Mesenchymal stem cell (in vitro differentiated cells and primary cell): ENCODE measurements at regions not wholly inside any gene's neighbourhood (a gene's known extent, or its start where the extent isn't known, plus 50 kb on each side); places are given as distances from the start of the nearest gene placed in this dataset.

Experiments
- DNase-seq: peaks from one replicate; pipeline ENCODE4 v3.0.0-alpha.2; 2013
- H2AFZ ChIP-seq: one replicate; pipeline ENCODE4 v1.6.1; 2013; ENCODE audit warnings: low read depth, mild to moderate bottlenecking, control low read depth, inconsistent platforms, low read length, moderate library complexity
- H2AK5ac ChIP-seq: 2 replicates; pipeline ENCODE4 v1.6.1; 2013; ENCODE audit warnings: low read length, moderate library complexity, mild to moderate bottlenecking, inconsistent platforms; ENCODE audit not compliant: severe bottlenecking
- H2BK120ac ChIP-seq: one replicate; pipeline ENCODE4 v1.6.1; 2013; ENCODE audit warnings: low read depth, mild to moderate bottlenecking, inconsistent platforms, low read length, moderate library complexity
- H2BK12ac ChIP-seq, 2 experiments: one replicate each; pipeline ENCODE4 v1.6.1; 2013; ENCODE audit warnings: inconsistent platforms in 2 of 2, low read length in 2 of 2, mild to moderate bottlenecking in 2 of 2, moderate library complexity in 2 of 2, control low read depth in 1 of 2
- H2BK15ac ChIP-seq: one replicate; pipeline ENCODE4 v1.6.1; 2013; ENCODE audit warnings: mild to moderate bottlenecking, low read depth, inconsistent platforms; ENCODE audit not compliant: poor library complexity, severe bottlenecking
- H2BK5ac ChIP-seq: 2 replicates; pipeline ENCODE4 v1.6.1; 2013; ENCODE audit warnings: low read depth, mild to moderate bottlenecking, low read length, control low read depth, inconsistent platforms; ENCODE audit not compliant: poor library complexity, severe bottlenecking
- H3K14ac ChIP-seq, 2 experiments: one replicate each; pipeline ENCODE4 v1.6.1; 2013; ENCODE audit warnings: inconsistent platforms in 2 of 2, low read length in 2 of 2, control low read depth in 1 of 2, mild to moderate bottlenecking in 1 of 2, moderate library complexity in 1 of 2
- H3K18ac ChIP-seq, 2 experiments: one replicate each; pipeline ENCODE4 v1.6.1; 2013; ENCODE audit warnings: inconsistent platforms in 2 of 2, low read length in 2 of 2, control low read depth in 1 of 2, low read depth in 1 of 2, mild to moderate bottlenecking in 1 of 2
- H3K23ac ChIP-seq, 2 experiments: one replicate each; pipeline ENCODE4 v1.6.1; 2013; ENCODE audit warnings: inconsistent platforms in 2 of 2, low read length in 2 of 2, mild to moderate bottlenecking in 2 of 2, moderate library complexity in 2 of 2, control low read depth in 1 of 2
- H3K27ac ChIP-seq: 2 replicates; pipeline ENCODE4 v1.5.1; 2013; ENCODE audit warnings: mild to moderate bottlenecking, moderate library complexity, low read length, control low read depth, inconsistent platforms; ENCODE audit not compliant: poor library complexity, severe bottlenecking
- H3K27me3 ChIP-seq, 2 experiments: 2 replicates each; pipeline versions ENCODE4 v1.6.1 to v1.7.0; 2013; ENCODE audit warnings: low read length in 2 of 2, mild to moderate bottlenecking in 2 of 2, moderate library complexity in 2 of 2, control low read depth in 1 of 2, inconsistent platforms in 1 of 2; ENCODE audit not compliant: control insufficient read depth in 1 of 2, insufficient read depth in 1 of 2
- H3K36me3 ChIP-seq, 2 experiments: 2 replicates each; pipeline versions ENCODE4 v1.6.1 to v1.7.0; 2013; ENCODE audit warnings: low read length in 2 of 2, control low read depth in 1 of 2, inconsistent platforms in 1 of 2, low read depth in 1 of 2, mild to moderate bottlenecking in 1 of 2; ENCODE audit not compliant: insufficient read depth in 2 of 2, control insufficient read depth in 1 of 2
- H3K4ac ChIP-seq, 2 experiments: one replicate each; pipeline ENCODE4 v1.6.1; 2013; ENCODE audit warnings: inconsistent platforms in 2 of 2, low read length in 2 of 2, mild to moderate bottlenecking in 2 of 2, moderate library complexity in 2 of 2, control low read depth in 1 of 2, low read depth in 1 of 2
- H3K4me1 ChIP-seq: 2 replicates; pipeline ENCODE4 v1.6.1; 2013; ENCODE audit warnings: low read depth, low read length, control low read depth; ENCODE audit not compliant: control insufficient read depth, insufficient read depth
- H3K4me2 ChIP-seq: 2 replicates; pipeline ENCODE4 v1.6.1; 2013; ENCODE audit warnings: low read length, mild to moderate bottlenecking, inconsistent platforms; ENCODE audit not compliant: poor library complexity, severe bottlenecking
- H3K4me3 ChIP-seq, 2 experiments: 2 replicates each; pipeline versions ENCODE4 v1.5.1 to v1.7.0; 2013; ENCODE audit warnings: low read length in 2 of 2, mild to moderate bottlenecking in 2 of 2, control low read depth in 1 of 2, low read depth in 1 of 2; ENCODE audit not compliant: insufficient read depth in 1 of 2
- H3K79me1 ChIP-seq: replicated peaks from 2 replicates; pipeline ENCODE4 v1.6.1; 2013; ENCODE audit warnings: mild to moderate bottlenecking, control low read depth, low read length, inconsistent platforms; ENCODE audit not compliant: poor library complexity, severe bottlenecking
- H3K9ac ChIP-seq: 2 replicates; pipeline ENCODE4 v1.7.0; 2013; ENCODE audit warnings: mild to moderate bottlenecking, low read length, moderate library complexity
- H3K9me3 ChIP-seq: 2 replicates; pipeline ENCODE4 v1.7.0; 2013; ENCODE audit warnings: mild to moderate bottlenecking, low read length; ENCODE audit not compliant: control insufficient read depth
- H4K8ac ChIP-seq: one replicate; pipeline ENCODE4 v1.6.1; 2013; ENCODE audit warnings: inconsistent platforms, mild to moderate bottlenecking, low read length, moderate library complexity
- H4K91ac ChIP-seq: one replicate; pipeline ENCODE4 v1.6.1; 2013; ENCODE audit warnings: mild to moderate bottlenecking, low read length, inconsistent platforms
- WGBS: methylation state at CpG from one replicate; pipeline ENCODE4 v1.1.7; 2013; ENCODE audit warnings: mixed read lengths; 5-methylcytosine and 5-hydroxymethylcytosine counted together

DNA sequence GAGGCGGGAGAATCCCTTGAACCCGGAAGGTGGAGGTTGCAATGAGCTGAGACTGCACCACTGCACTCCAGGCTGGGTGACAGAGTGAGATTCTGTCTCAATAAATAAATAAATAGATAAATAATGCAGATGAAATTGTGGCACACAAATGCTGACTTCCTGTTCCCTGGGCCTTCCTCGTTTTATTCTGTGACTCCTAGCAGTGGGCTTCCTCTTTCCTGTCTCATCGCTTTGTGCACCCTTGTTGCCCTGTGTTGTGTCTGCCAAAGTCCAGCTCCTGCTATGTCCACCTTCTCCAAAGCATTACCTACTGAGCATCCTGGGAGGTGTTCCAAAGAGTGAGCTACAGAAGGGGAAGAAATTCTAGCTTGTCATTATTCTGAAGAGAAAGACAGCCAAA lies 100.2 kb upstream of the TIAM2 start:
- DNase-seq, result no peak
- peaks cover 1% of the 10 kb centered on the region for H3K4me1 ChIP-seq
- WGBS, result 91% methylated on average over 4 of the region's 4 CpGs

DNA sequence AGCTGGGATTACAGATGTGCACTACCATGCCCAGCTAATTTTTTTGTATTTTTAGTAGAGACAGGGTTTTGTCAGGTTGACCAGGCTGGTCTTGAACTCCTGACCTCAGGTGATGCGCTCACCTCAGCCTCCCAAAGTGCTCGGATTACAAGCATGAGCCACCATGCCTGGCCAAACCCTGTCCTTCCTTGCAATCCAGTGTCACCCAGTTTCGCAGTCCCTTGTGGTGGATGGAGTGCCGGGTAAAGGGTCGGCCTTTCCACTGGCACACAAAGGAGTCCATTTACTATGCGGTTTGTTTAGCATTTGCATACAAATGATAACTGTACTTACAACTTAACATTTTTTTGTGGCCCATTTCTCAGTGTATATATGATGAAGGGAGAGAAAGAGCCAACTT lies 99.3 kb upstream of the TIAM2 start:
- H3K27ac ChIP-seq, result no peak overlapping the region
- no peaks in the 10 kb centered on the region for H3K9me3 ChIP-seq
- H3K14ac ChIP-seq, result no peak overlapping the region
- no peak overlapping the region for H2AFZ ChIP-seq
- H2BK120ac ChIP-seq, result no peak overlapping the region
- no peak overlapping the region for H2BK15ac ChIP-seq
- no peak overlapping the region for H2AK5ac ChIP-seq
- H2BK5ac ChIP-seq, result no peak overlapping the region
- H4K8ac ChIP-seq, result no peak overlapping the region
- H3K9ac ChIP-seq, result no peak overlapping the region
- peaks cover 4 to 6% of the 10 kb centered on the region in 2 experiments for H3K36me3 ChIP-seq
- peaks cover 2% of the 10 kb centered on the region for H3K4me1 ChIP-seq
- H3K23ac ChIP-seq, result no peak overlapping the region
- no peaks in the 10 kb centered on the region for H3K27me3 ChIP-seq
- H2BK12ac ChIP-seq, result no peak overlapping the region
- no peak overlapping the region for H4K91ac ChIP-seq
- no peak for DNase-seq
- no peak overlapping the region for H3K18ac ChIP-seq
- peaks cover 38% of the 10 kb centered on the region for H3K79me1 ChIP-seq
- no peak overlapping the region for H3K4me2 ChIP-seq
- WGBS, result 95% methylated on average over 5 of the region's 6 CpGs
- H3K4me3 ChIP-seq, result no peak overlapping the region
- no peak overlapping the region for H3K4ac ChIP-seq

More for the DNA sequence above, 100.2 kb upstream of the TIAM2 start:
- no peak overlapping the region for H2BK12ac ChIP-seq
- no peak overlapping the region for H3K23ac ChIP-seq
- H3K4ac ChIP-seq, result no peak overlapping the region
- H2BK15ac ChIP-seq, result no peak overlapping the region
- no peak overlapping the region for H2AFZ ChIP-seq
- H3K14ac ChIP-seq, result no peak overlapping the region
- H4K91ac ChIP-seq, result no peak overlapping the region
- H3K9ac ChIP-seq, result no peak overlapping the region
- H2BK5ac ChIP-seq, result no peak overlapping the region
- H3K4me2 ChIP-seq, result no peak overlapping the region
- no peak overlapping the region for H4K8ac ChIP-seq
- H3K9me3 ChIP-seq, result no peaks in the 10 kb centered on the region
- peaks cover 3 to 4% of the 10 kb centered on the region in 2 experiments for H3K36me3 ChIP-seq
- H3K27me3 ChIP-seq, result no peaks in the 10 kb centered on the region
- H3K18ac ChIP-seq, result no peak overlapping the region
- peak overlapping the region; percentile 7 for H2AK5ac ChIP-seq
- H3K4me3 ChIP-seq, result no peak overlapping the region
- no peak overlapping the region for H2BK120ac ChIP-seq
- H3K79me1 ChIP-seq, result peaks cover 36% of the 10 kb centered on the region
- H3K27ac ChIP-seq, result no peak overlapping the region

- 97% methylated on average over 3 of the region's 4 CpGs for WGBS
- Histone ChIP-seq H3K4ac (no peak overlapping the region), H3K4me2 (no peak overlapping the region), H3K9ac (no peak overlapping the region), H2BK15ac (peak overlapping the region; percentile 74), H2AK5ac (no peak overlapping the region), H3K27ac (no peak overlapping the region), H3K18ac (no peak overlapping the region), H3K4me1 (peaks cover 2% of the 10 kb centered on the region), H4K8ac (no peak overlapping the region), H3K14ac (no peak overlapping the region), H3K9me3 (no peaks in the 10 kb centered on the region), H2AFZ (no peak overlapping the region), H4K91ac (no peak overlapping the region), H3K23ac (no peak overlapping the region), H2BK12ac (no peak overlapping the region), H3K4me3 (no peak overlapping the region), H3K36me3 (peaks cover 4 to 15% of the 10 kb centered on the region in 2 experiments), H2BK120ac (no peak overlapping the region), H2BK5ac (no peak overlapping the region), H3K27me3 (no peaks in the 10 kb centered on the region), H3K79me1 (peaks cover 43% of the 10 kb centered on the region)
- DNase-seq, result no peak
These were observed 96.3 kb upstream of the TIAM2 start for GRCh38 chr6:154898821-154899220.

- H3K18ac ChIP-seq, result no peak overlapping the region
- no peaks in the 10 kb centered on the region for H3K27me3 ChIP-seq
- H3K36me3 ChIP-seq, result peaks cover 4 to 15% of the 10 kb centered on the region in 2 experiments
- no peak for DNase-seq
- no peak overlapping the region for H3K23ac ChIP-seq
- H3K4me2 ChIP-seq, result no peak overlapping the region
- H3K4ac ChIP-seq, result no peak overlapping the region
- H3K4me3 ChIP-seq, result no peak overlapping the region
- H2BK5ac ChIP-seq, result no peak overlapping the region
- H3K14ac ChIP-seq, result no peak overlapping the region
- peaks cover 1% of the 10 kb centered on the region for H3K4me1 ChIP-seq
- no peaks in the 10 kb centered on the region for H3K9me3 ChIP-seq
- H3K27ac ChIP-seq, result no peak overlapping the region
- H4K8ac ChIP-seq, result no peak overlapping the region
- no peak overlapping the region for H2AFZ ChIP-seq
- no peak overlapping the region for H2BK120ac ChIP-seq
- peaks cover 38% of the 10 kb centered on the region for H3K79me1 ChIP-seq
- H2BK12ac ChIP-seq, result no peak overlapping the region
- H3K9ac ChIP-seq, result no peak overlapping the region
- H4K91ac ChIP-seq, result no peak overlapping the region
- 91% methylated on average over 10 of the region's 10 CpGs for WGBS
- H2BK15ac ChIP-seq, result no peak overlapping the region
- no peak overlapping the region for H2AK5ac ChIP-seq
These were observed 95.2 kb upstream of the TIAM2 start for GRCh38 chr6:154899824-154900463.
